NT2/D1 (cell line): ENCODE measurements at regions not wholly inside any gene's neighbourhood (a gene's known extent, or its start where the extent isn't known, plus 50 kb on each side); places are given as distances from the start of the nearest gene placed in this dataset.

Experiments used
- SUZ12 ChIP-seq: IDR thresholded peaks from 2 replicates; pipeline ENCODE4 v1.6.1; 2011; ENCODE audit not compliant: insufficient read length, insufficient read depth; ENCODE audit errors: extremely low read depth
- YY1 ChIP-seq: IDR thresholded peaks from 2 replicates; pipeline ENCODE4 v1.6.1; 2011; ENCODE audit not compliant: insufficient read length, insufficient read depth

GRCh38 chr2:195316486-195316885 is 340.5 kb upstream of the SLC39A10 start:
- TF ChIP-seq YY1 (no peak), SUZ12 (no peak)
